HG02885 (cell line): ENCODE measurements at regions not wholly inside any gene's neighbourhood (a gene's known extent, or its start where the extent isn't known, plus 50 kb on each side); places are given as distances from the start of the nearest gene placed in this dataset.
A peak's percentile ranks its signal among the peaks of the same experiment; 100 is the strongest.

Source experiments
- ATAC-seq: cut with Tn5 transposase; IDR thresholded peaks from one replicate; pipeline ENCODE4 v1.9.1; 2021; ENCODE audit warnings: mild to moderate bottlenecking; ENCODE audit not compliant: unreplicated experiment, poor library complexity

DNA sequence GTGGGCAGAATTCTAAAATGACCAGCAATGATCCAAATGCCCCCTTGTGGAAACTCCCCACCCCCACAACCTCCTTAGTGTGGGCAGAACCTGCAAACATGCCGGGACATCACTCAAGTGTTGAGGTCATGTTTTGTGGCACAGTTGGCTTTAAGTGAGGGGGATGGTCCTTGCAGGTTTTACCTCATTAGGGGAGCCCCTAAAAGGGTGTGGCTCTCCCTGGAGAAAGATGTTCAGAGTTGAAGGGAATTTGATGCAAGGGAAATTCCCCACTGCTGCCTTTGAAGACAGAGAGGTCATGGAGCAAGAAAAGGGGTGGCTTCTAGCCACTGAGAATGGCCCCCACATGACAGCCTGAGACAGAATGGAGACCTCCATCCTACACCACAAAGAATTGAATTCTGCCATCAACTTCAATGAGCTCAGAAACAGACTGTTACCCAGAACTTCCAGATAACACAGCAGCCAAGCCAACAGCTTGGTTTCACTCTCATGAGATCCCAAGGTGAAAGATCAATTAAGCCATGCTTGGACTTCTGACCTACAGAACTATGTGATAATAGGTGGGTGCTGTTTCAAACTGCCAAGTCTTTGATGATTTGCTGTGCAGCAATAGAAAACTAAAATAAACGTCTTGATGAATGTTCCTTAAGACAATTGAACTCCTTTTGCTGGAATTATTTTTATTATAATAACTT lies 103.4 kb downstream of the MED10 start:
- peak; percentile 38 for ATAC-seq

- ATAC-seq: no peak
Measured at GRCh38 chr5:6273749-6274148, 104.6 kb downstream of the MED10 start.

DNA sequence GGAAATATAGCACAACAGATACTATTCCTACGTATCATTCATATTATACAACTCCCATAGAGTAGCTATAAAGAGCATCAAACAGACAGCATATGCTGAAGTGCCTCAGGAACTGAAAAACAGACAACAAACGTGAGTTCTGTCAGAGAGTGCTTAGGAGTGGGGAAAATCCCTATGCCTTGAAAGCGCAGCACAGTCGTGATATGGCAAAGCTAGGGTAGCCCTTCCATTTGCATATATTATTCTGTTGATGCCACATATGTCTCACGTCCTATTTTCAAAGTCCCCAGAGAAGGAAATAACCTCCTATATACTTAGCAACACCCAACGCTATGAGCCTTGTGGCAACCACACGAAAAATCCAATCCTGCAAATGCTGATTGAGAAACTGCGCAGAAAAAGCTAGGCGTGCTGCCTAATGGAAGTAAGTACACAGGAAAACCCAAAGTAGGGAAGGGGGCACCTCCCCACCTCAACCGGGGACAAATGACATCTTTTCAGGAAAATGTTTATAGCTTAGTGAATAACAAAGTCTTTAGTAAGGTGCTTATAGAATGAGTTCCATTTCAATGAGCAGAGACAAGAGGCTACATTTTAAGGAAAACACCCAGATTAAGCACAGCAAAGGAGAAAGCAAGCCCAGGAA lies 105.1 kb downstream of the MED10 start:
- ATAC-seq: peak; percentile 90

DNA sequence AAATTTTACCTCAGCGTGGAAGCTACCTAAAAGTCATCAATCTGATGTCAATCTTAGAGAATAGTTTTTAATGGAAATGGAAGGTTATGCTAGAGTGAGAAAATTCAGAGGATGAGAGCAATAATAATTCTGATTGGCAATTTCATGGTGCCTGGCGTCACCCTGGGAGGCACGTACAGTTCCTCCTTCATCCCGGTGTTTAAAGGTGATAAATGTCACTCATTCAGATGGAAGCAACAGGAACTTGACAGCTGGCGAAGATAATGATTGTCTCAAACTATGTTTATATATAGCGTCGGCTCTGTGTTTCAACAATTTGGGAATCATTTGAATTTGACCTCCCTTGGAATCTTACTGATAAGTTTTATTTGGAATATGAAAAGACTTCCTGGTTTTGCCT lies 108.4 kb downstream of the MED10 start:
- ATAC-seq: no peak

- ATAC-seq: no peak
Measured at GRCh38 chr5:6266671-6267197, 111.6 kb downstream of the MED10 start.

GRCh38 chr5:6264394-6264793 lies 114.0 kb downstream of the MED10 start:
- ATAC-seq: no peak

- no peak for ATAC-seq
Measured at GRCh38 chr5:6262651-6263363, 115.5 kb downstream of the MED10 start.

DNA sequence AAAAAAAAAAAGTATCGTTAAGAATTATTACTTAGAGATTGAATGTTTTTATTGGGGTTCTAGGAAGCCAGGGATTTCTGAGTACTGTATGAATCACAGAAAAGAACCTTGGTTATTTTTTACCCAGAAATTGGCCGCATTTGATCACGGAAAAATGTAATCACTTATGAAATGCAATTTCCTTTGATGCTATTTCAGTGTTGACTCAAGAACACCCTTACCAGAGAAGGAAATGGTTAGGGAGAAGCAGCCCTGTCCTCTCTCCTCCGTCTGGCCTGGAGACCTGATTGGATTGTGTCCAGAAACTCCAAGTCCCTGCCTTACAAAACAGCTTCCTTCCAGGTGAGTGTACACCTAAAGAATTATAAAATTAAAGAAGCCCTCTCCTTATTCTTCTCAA lies 116.7 kb downstream of the MED10 start:
- ATAC-seq: no peak

DNA sequence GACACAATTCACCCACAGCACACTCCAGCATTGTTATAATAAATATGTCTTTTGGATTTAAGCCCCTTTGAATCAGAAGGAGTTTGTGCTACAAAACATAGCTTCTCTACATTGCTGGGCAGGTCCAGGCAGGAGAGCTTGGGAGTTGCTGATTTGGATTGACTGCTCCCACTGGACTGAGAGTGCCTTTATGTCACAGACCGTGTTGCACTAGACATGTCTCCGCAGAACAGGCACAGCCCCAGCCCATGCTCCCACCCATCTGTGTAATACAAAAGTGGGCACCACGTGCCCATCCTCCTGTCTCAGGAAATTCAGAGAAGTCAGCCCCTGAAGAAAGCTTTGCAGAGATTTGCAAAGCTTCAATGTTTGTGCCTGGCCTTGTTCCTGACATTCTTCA lies 117.1 kb downstream of the MED10 start:
- ATAC-seq: no peak

DNA sequence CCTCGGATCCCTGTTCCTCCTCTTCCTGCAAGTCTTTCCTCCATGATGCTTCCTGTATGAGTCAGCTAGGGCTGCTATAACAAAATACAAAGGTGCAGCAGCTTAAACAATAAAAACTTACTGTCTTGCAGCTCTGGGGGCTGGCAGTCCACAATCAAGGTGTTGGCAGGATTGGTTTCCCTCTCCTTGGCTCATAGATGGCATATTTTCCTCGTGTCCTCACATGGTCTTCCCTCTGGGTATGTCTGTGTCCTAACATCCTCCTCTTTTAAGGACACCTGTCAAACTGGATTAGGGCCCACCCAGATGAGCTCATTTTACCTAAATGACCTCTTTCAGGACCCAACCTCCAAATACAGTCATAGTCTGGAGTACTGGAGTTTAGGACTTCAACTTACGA lies 117.5 kb downstream of the MED10 start:
- no peak for ATAC-seq

- ATAC-seq: no peak
Measured at GRCh38 chr5:6256901-6257300, 121.4 kb downstream of the MED10 start.

DNA sequence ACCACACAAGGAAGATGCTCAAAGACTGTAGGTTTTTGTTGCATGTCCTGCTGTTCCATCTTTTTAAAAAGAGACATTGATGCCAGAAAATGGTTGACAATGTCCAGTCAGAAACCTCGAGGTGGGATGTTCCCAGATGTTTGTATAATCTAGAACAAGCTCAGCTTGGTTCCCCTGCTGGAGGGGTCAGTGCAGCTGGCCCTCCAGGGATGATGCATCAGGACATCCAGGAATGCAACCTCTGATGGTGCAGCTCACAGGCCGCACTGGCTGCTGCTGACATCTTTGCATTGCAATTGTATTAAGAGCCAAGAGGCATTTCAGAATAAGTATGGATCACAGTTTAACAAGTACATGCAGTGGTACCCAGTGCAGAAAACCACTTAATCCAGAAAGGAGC lies 122.4 kb downstream of the MED10 start:
- no peak for ATAC-seq

DNA sequence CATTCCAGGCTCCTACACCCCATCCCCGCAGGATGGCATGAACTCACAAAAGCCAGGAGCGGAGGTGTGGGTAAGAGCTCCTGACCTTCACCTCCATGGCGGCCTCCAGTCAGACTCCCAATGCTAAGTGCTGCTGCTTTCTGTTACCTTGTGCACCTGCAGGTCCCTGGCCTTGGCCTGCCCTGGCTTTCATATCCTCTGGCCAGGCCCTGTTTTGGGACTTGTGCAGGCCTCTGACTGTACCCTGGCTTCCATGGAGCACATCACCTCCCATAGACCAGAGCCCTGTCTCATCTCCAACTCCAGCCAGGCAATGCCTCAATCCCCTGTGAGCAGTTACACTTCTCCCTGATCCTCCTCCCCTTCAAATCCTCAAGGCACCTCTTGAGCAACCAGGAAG lies 124.5 kb downstream of the MED10 start:
- ATAC-seq: no peak

DNA sequence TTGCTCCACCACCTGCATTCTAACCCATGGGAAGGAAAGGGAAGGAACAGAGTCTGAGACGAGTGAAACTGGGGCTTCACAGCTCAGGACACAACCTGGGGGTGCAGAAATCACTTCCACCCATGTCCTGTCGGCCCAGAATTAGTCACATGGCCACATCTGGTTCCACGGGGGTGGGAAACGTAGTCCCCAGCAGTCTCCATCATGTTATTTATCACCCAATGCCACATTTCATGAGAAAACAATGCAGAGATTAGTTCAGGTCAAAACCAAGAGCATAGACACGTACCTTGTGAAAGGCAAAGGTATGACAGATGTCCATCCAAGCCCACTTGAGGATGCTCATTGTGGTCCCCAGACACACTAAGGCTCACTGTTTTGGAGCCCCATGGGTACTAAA lies 125.1 kb downstream of the MED10 start:
- ATAC-seq: no peak

GRCh38 chr5:6252581-6252980 lies 125.8 kb downstream of the MED10 start:
- no peak for ATAC-seq

DNA sequence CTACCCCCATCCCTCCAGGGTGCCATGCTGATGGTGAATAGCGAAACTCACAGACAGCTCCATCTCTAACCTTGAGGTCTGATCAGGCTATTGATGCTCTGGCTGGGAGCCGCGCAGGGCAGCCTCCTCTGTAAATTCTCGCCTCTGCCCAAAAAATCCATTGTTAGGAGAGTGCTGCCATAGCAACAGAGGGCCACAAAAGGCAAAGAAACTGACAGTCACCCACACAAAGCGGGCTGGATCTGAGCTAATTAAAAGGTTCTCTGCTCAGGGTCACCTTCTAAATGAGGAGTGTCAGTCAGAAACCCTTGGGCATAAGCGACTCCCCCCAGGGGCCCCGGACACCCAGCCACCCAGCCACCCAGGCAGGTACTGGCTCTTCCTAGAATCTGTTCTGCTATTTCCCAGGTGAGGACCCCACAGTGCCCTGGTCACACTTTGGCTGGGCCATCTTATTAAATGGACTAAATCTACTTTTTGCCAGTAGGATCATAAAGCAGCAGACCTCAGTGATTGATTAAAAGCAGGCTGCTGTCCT lies 126.7 kb downstream of the MED10 start:
- no peak for ATAC-seq

- no peak for ATAC-seq
Measured at GRCh38 chr5:6250121-6250520, 128.2 kb downstream of the MED10 start.

DNA sequence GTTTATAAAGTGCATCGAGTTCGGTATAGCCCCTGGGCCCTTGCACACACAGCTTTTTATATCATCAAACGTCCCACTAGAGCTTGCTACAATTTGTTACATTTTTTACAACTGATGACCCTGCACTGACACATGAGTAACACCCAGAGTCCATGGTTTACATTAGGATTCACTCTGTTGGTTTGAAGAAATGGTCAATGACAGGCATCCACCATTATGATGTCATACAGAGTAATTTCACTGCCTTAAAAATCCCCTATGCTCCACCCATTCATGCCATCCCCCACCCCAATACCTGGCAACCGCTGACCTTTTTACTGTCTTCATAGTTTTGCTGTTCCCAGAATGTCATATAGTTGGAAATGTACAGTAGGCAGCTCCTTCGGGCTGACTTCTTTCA lies 130.2 kb downstream of the MED10 start:
- ATAC-seq: no peak

DNA sequence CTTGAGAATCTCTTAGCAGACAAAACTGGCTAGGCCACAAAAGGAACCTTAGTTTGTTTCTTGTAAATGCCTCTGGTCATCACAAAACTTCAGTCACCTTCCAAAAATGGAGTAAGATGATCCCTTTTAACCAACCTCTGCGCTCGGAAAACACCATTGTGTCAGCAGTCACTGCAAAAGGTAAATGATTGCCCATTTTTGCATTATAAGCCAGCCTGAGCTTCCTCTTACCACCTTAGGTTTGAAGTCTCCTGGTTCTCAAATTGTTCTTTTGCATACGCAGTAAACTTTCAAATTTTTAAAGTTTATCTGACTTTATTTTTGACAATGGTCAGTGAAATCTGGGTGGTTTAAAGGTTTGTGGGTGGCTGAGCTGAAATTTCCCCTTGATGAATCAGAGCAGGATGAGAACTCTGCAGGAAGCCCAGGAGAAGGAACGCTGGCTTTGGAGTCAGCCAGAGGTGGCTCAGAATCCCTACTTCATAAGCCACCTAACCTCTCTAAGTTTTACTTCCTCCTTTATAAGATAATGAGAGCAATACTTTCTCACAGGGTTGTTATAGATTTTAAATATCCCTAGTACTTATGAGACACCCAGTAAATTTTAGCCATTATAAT lies 131.4 kb downstream of the MED10 start:
- peak; percentile 74 for ATAC-seq

DNA sequence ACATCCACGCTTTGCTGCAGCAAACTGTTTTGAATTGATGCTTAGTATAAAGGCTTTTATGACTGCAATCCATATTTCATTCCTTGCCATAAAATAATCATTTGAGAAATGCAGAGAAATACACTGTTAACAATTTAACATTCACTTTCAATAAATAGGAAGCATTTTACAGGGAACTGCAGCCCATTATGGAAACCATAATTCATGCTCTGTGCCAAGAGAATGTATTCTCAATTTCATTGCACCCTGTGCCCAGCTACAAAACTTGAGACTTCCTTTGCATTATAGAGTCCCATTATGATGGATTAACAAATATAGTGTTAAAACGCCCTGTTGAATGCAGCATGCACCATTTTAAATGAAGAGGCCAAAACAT lies 134.0 kb downstream of the MED10 start:
- no peak for ATAC-seq
